Tibial nerve (tissue), 4 donors: ENCODE measurements at regions not wholly inside any gene's neighbourhood (a gene's known extent, or its start where the extent isn't known, plus 50 kb on each side); places are given as distances from the start of the nearest gene placed in this dataset.

Experiments
- DNase-seq, 2 donors: peaks; one replicate each; pipeline ENCODE4 v3.0.0-alpha.2; 2019; ENCODE audit warnings: low spot score in 2 of 2
- H3K27ac ChIP-seq, 4 donors: fragments of 200-600 bp; sonication (generic) in 3 of 4; one replicate each; pipeline ENCODE4 v1.5.1; 2017 to 2019; ENCODE audit warnings: mild to moderate bottlenecking in 1 of 4
- H3K27me3 ChIP-seq, 2 donors: fragments of 200-600 bp; sonication (generic) in 1 of 2; one replicate each; pipeline versions ENCODE4 v1.5.1 to v1.6.0; 2017 to 2019
- H3K36me3 ChIP-seq, 3 donors: fragments of 200-600 bp; sonication (generic); one replicate each; pipeline ENCODE4 v1.5.1; 2018 to 2019
- H3K4me1 ChIP-seq, 4 donors: fragments of 200-600 bp; sonication (generic) in 3 of 4; one replicate each; pipeline ENCODE4 v1.5.1; 2017 to 2019
- H3K4me3 ChIP-seq, 4 donors: fragments of 200-600 bp; sonication (generic) in 3 of 4; one replicate each; pipeline ENCODE4 v1.5.1; 2017 to 2019; ENCODE audit warnings: mild to moderate bottlenecking in 1 of 4, moderate library complexity in 1 of 4
- H3K9me3 ChIP-seq, 4 donors: fragments of 200-600 bp; sonication (generic) in 3 of 4; one replicate each; pipeline ENCODE4 v1.5.1; 2017 to 2019
- EP300 ChIP-seq, 2 donors: sonication (generic); formaldehyde crosslinking; IDR thresholded peaks; one replicate each; pipeline ENCODE4 v1.6.1; 2017; ENCODE audit warnings: antibody characterized with exemption in 2 of 2, mild to moderate bottlenecking in 1 of 2
- POLR2A ChIP-seq, 2 donors: fragments of 450-650 bp; IDR thresholded peaks; one replicate each; pipeline ENCODE4 v1.6.1; 2017; ENCODE audit warnings: antibody characterized with exemption in 2 of 2, mild to moderate bottlenecking in 2 of 2, moderate library complexity in 2 of 2
- WGBS, 2 donors: methylation state at CpG; one replicate each; pipeline ENCODE4 v1.1.5; 2018; 5-methylcytosine and 5-hydroxymethylcytosine counted together
- TF ChIP-seq, protein P1 (sequence below), 5 experiments: fragments of 200-600 bp in 3 of 5; fragments of 450-650 bp in 2 of 5; sonication (generic) in 3 of 5; IDR thresholded peaks; one replicate each; pipeline ENCODE4 v1.5.1; 2016 to 2019; ENCODE audit warnings: antibody characterized with exemption in 5 of 5, mild to moderate bottlenecking in 3 of 5, moderate library complexity in 2 of 5

DNA sequence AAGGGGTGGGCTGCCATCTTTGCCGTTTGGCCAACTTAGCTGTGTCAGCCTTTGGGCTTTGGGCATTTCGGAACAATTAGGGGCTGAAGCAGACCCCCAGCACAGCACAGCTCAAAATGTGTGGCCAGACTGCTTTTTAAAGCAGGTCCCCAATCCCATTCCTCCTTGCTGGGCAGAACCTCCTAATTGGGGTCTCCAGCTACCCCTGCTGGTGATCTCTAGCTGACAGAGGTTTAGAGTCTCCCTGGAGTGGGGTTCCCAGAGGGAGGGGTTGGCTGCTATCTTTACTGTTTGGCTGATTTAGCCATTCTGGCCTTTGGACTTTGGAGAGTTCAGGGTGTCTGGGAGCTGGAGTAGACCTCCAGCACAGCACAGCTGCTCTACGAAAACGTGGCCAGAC, 71.5 kb upstream of the LHCGR start:
- no peak for DNase-seq
- Histone ChIP-seq H3K27ac (no peak overlapping the region), H3K4me3 (no peak overlapping the region), H3K9me3 (no peaks in the 10 kb centered on the region), H3K4me1 (no peaks in the 10 kb centered on the region), H3K36me3 (no peaks in the 10 kb centered on the region), H3K27me3 (no peaks in the 10 kb centered on the region)
- TF ChIP-seq EP300 (IDR thresholded peaks at IDR 0.05) (no peak), POLR2A (IDR thresholded peaks at IDR 0.05) (no peak)
- TF ChIP-seq, protein P1, sequence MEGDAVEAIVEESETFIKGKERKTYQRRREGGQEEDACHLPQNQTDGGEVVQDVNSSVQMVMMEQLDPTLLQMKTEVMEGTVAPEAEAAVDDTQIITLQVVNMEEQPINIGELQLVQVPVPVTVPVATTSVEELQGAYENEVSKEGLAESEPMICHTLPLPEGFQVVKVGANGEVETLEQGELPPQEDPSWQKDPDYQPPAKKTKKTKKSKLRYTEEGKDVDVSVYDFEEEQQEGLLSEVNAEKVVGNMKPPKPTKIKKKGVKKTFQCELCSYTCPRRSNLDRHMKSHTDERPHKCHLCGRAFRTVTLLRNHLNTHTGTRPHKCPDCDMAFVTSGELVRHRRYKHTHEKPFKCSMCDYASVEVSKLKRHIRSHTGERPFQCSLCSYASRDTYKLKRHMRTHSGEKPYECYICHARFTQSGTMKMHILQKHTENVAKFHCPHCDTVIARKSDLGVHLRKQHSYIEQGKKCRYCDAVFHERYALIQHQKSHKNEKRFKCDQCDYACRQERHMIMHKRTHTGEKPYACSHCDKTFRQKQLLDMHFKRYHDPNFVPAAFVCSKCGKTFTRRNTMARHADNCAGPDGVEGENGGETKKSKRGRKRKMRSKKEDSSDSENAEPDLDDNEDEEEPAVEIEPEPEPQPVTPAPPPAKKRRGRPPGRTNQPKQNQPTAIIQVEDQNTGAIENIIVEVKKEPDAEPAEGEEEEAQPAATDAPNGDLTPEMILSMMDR (IDR thresholded peaks at IDR 0.05), result no peak
- WGBS, 2 donors, result 85 to 95% methylated on average over 2 to 4 of the region's 4 CpGs

DNA sequence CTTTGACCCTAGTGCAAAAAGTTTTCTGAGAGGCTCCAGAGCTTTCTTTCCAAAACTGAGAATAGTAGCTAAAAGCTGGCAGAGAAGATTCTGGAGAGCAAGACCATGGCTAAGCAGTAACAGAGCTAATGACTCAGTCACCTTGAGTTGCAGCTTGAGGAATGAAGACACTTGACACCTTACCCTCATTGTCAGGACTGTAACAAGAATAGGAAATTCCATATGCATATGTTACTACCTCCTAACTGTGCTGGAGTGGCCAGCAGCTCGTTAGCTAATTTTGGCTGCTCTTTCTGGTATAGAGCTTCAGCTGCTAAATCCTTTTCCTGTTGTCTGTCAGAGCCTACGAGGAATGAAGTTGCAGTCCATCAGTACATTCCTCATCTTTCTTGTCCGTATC, 68.6 kb upstream of the LHCGR start:
- H3K4me1 ChIP-seq, result no peaks in the 10 kb centered on the region
- H3K36me3 ChIP-seq, result no peaks in the 10 kb centered on the region
- no peaks in the 10 kb centered on the region for H3K9me3 ChIP-seq
- DNase-seq, result no peak
- TF ChIP-seq, protein P1 (IDR thresholded peaks at IDR 0.05), result no peak
- TF ChIP-seq POLR2A (IDR thresholded peaks at IDR 0.05) (no peak), EP300 (IDR thresholded peaks at IDR 0.05) (no peak)
- 56 to 65% methylated on average over 3 of the region's 3 CpGs for WGBS, 2 donors
- no peak overlapping the region for H3K27ac ChIP-seq
- no peaks in the 10 kb centered on the region for H3K27me3 ChIP-seq
- H3K4me3 ChIP-seq, result no peak overlapping the region

DNA sequence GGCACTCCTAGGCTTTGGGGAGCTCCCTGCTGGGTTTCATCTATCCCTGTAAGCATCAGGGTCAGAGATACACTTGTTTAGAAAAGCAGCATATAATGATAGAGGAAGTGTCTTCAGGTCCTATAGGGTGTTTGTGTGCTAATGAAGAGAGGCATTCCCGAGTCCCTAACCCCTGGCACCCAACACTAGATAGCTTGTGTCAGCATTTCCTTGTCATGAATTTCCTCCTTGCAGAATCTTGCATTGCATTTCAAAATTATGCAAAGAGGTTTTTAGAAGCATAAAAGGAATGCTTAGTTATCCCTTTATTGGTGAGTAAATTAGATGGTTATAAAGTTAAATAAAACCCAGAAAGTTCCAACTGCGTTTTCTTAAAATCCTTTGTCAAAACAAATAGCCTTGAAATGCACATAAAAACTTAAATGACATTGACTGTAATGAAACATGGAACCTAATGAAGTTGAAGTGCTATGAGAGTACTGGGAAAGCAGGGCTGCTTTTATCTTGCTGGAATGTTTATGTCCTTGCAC, 63.7 kb upstream of the LHCGR start:
- no peaks in the 10 kb centered on the region for H3K4me1 ChIP-seq
- no peaks in the 10 kb centered on the region for H3K36me3 ChIP-seq
- TF ChIP-seq EP300 (IDR thresholded peaks at IDR 0.05) (no peak), POLR2A (IDR thresholded peaks at IDR 0.05) (no peak)
- TF ChIP-seq, protein P1 (IDR thresholded peaks at IDR 0.05), result no peak
- no peak overlapping the region for H3K4me3 ChIP-seq
- H3K27ac ChIP-seq, result no peak overlapping the region
- H3K27me3 ChIP-seq, result no peaks in the 10 kb centered on the region
- no peak for DNase-seq
- 44 to 57% methylated on average over 2 of the region's 2 CpGs for WGBS, 2 donors
- H3K9me3 ChIP-seq, result no peaks in the 10 kb centered on the region

DNA sequence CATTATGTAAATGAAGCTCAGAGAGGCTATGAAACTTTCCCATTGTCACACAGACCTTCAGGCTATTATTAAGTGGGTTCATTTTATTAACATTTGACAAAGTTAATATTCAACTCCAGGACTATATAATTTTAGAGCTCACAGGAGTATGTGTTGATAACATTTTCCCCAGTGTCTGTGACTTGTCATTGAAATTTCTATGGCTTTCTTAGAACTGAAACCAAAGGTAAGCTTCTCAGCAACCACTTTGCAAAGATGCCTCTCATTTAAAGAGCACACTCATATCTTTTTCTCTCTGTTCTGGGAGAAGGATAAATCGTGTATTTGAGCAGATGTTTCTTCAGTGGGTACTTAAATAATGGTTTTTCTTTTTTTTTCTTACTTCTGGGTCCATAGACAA, 61.8 kb upstream of the LHCGR start:
- no peak for TF ChIP-seq EP300 (IDR thresholded peaks at IDR 0.05)
- Histone ChIP-seq H3K4me3 (no peak overlapping the region), H3K9me3 (peaks cover 0 to 6% (median 0%) of the 10 kb centered on the region in 4 donors), H3K36me3 (no peaks in the 10 kb centered on the region), H3K27ac (no peak overlapping the region), H3K4me1 (no peaks in the 10 kb centered on the region), H3K27me3 (no peaks in the 10 kb centered on the region)
- 54 to 60% methylated on average over 1 of the region's 1 CpG for WGBS, 2 donors
- no peak for DNase-seq

DNA sequence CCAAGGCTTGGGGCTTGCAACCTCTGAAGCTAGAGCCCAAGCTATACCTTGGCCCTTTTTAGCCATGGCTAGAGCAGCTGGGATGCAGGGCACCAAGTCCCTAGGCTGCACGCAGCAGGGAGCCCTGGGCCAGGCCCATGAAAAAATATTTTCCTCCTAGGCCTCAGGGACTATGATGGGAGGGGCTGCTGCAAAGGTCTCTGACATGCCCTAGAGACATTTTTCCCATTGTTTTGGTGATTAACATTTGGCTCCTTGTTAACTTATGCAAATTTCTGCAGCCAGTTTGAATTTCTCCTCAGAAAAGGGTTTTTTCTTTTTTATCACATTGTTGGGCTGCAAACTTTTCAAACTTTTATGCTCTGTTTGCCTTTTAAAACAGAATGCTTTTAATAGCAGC, 56.9 kb upstream of the LHCGR start:
- 50 to 58% methylated on average over 1 of the region's 1 CpG for WGBS, 2 donors

More for the DNA sequence above, 56.9 kb upstream of the LHCGR start:
- Histone ChIP-seq H3K4me3 (no peak overlapping the region), H3K4me1 (no peaks in the 10 kb centered on the region), H3K9me3 (peaks cover 0 to 6% (median 0%) of the 10 kb centered on the region in 4 donors), H3K27ac (no peak overlapping the region), H3K27me3 (no peaks in the 10 kb centered on the region), H3K36me3 (no peaks in the 10 kb centered on the region)
- DNase-seq, result no peak
- TF ChIP-seq POLR2A (IDR thresholded peaks at IDR 0.05) (no peak), EP300 (IDR thresholded peaks at IDR 0.05) (no peak)
- TF ChIP-seq, protein P1 (IDR thresholded peaks at IDR 0.05), result no peak
